ACC112 (cell line): ENCODE measurements at regions not wholly inside any gene's neighbourhood (a gene's known extent, or its start where the extent isn't known, plus 50 kb on each side); places are given as distances from the start of the nearest gene placed in this dataset.
"Not testable (repeated sequence)": the region's sequence is repeated elsewhere in the genome, so short reads cannot be mapped to it uniquely, and the experiment has no call there.

Experiments used
- H2AFZ ChIP-seq: fragments of 200-600 bp; sonication (generic); one replicate; pipeline ENCODE4 v1.6.0; 2017; ENCODE audit warnings: antibody characterized with exemption, low read length; ENCODE audit not compliant: unreplicated experiment
- H3K27ac ChIP-seq: fragments of 200-600 bp; sonication (generic); 2 replicates; pipeline ENCODE4 v1.5.1; 2014; ENCODE audit warnings: low read depth, mild to moderate bottlenecking, antibody characterized with exemption, low read length, moderate library complexity
- H3K27me3 ChIP-seq: fragments of 200-600 bp; sonication (generic); 2 replicates; pipeline ENCODE4 v1.6.1; 2014; ENCODE audit warnings: mild to moderate bottlenecking, antibody characterized with exemption, low read length, moderate library complexity, mixed read lengths; ENCODE audit not compliant: insufficient read depth
- H3K36me3 ChIP-seq: fragments of 200-600 bp; sonication (generic); 2 replicates; pipeline ENCODE4 v1.6.1; 2016; ENCODE audit warnings: mild to moderate bottlenecking, antibody characterized with exemption, low read length, moderate library complexity, mixed read lengths; ENCODE audit not compliant: insufficient read depth
- H3K4me1 ChIP-seq: fragments of 200-600 bp; sonication (generic); one replicate; pipeline ENCODE4 v1.6.1; 2016; ENCODE audit warnings: low read length, mixed read lengths; ENCODE audit not compliant: insufficient read depth, unreplicated experiment, control insufficient read depth
- H3K4me3 ChIP-seq: fragments of 200-600 bp; sonication (generic); 2 replicates; pipeline ENCODE4 v1.5.1; 2014; ENCODE audit warnings: mild to moderate bottlenecking, low read depth, low read length
- H3K79me2 ChIP-seq: fragments of 200-600 bp; sonication (generic); one replicate; pipeline ENCODE4 v1.6.0; 2016; ENCODE audit warnings: low read length; ENCODE audit not compliant: control insufficient read depth, unreplicated experiment, insufficient read depth

GRCh38 chr4:67412153-67412712 lies 133.1 kb downstream of the CENPC start:
- H3K27ac ChIP-seq, H3K36me3 ChIP-seq, H3K27me3 ChIP-seq, H2AFZ ChIP-seq, H3K4me1 ChIP-seq, H3K79me2 ChIP-seq, H3K4me3 ChIP-seq: not testable (repeated sequence)

DNA sequence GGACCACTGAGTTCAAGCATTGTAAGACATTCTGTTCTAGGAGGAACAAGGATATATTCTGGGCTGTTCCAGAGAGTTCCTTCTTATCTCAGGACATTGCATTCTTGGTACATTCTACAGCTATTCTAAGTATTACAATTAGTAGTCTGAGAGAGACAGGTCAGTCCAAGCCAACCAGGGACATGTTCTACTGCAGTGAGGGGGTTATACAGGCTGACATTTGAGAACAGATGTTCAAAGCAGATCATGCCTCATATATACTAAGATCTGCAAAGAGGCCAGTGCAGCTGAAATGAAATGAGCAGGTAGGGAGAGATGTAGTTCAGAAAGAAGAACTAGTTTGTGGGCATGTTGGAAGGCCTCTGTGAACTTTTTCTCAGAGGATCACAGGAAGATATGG lies 142.0 kb downstream of the CENPC start:
- Histone ChIP-seq H3K36me3 (no peaks in the 10 kb centered on the region), H3K27ac (no peak overlapping the region), H3K4me3 (no peak overlapping the region), H3K27me3 (no peaks in the 10 kb centered on the region; the same call in 1 of the 2 replicates), H3K79me2 (no peaks in the 10 kb centered on the region), H3K4me1 (no peaks in the 10 kb centered on the region), H2AFZ (no peak overlapping the region)

DNA sequence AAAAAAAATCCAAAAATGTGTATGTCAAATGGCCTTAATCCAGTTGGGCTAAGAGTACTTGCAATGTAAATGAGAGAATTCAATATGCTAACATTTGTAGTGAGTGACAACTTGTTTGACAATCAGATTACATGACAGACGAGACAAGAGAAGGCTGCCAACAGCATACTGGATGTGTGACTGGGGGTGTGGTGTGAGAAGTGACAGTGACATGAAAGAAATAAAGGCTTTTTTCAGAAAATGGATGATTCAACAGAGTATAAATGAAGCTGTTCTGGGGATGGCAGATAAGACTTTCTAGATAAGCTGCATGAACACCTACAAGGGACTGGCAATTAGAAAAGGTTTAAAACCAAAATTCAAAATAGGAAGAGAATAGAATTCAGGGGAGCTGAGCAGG lies 143.4 kb downstream of the CENPC start:
- H2AFZ ChIP-seq, result no peak overlapping the region
- no peaks in the 10 kb centered on the region for H3K4me1 ChIP-seq
- no peak overlapping the region for H3K27ac ChIP-seq
- H3K27me3 ChIP-seq, result no peaks in the 10 kb centered on the region; the same call in 1 of the 2 replicates
- no peak overlapping the region for H3K4me3 ChIP-seq
- no peaks in the 10 kb centered on the region for H3K79me2 ChIP-seq
- no peaks in the 10 kb centered on the region for H3K36me3 ChIP-seq

DNA sequence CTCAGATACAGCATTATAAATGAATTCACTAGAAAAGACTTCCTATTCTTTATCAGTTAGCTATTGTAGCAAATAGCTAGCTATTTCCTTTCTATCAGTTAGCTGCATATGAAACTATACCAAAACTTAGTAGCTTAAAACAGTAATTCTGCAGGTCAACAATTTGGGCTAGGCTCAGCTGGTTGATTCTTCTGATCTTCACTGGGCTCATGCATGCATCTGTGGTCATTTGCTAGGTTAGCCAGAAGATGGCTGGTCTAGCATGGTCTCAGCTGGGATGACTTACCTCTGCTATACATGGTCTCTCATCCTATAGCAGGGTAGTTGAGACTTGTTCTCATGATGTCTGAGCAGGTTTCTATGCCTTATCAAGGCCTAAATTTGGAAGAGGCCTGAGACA lies 147.4 kb downstream of the CENPC start:
- H3K4me3 ChIP-seq, result no peak overlapping the region
- no peak overlapping the region for H2AFZ ChIP-seq
- no peak overlapping the region for H3K27ac ChIP-seq
- H3K79me2 ChIP-seq, result no peaks in the 10 kb centered on the region
- H3K36me3 ChIP-seq, result no peaks in the 10 kb centered on the region
- peaks cover 1% of the 10 kb centered on the region; the same call in 1 of the 2 replicates for H3K27me3 ChIP-seq
- no peaks in the 10 kb centered on the region for H3K4me1 ChIP-seq

GRCh38 chr4:67397031-67397430 lies 148.3 kb downstream of the CENPC start:
- Histone ChIP-seq H3K79me2 (no peaks in the 10 kb centered on the region), H3K4me3 (no peak overlapping the region), H3K4me1 (no peaks in the 10 kb centered on the region), H3K27me3 (peaks cover 10% of the 10 kb centered on the region), H3K27ac (no peak overlapping the region), H3K36me3 (no peaks in the 10 kb centered on the region), H2AFZ (no peak overlapping the region)

- Histone ChIP-seq H3K27me3 (peaks cover 20% of the 10 kb centered on the region), H3K36me3 (no peaks in the 10 kb centered on the region), H3K4me1 (no peaks in the 10 kb centered on the region), H3K4me3 (no peak overlapping the region), H3K27ac (no peak overlapping the region), H2AFZ (no peak overlapping the region), H3K79me2 (no peaks in the 10 kb centered on the region)
These were observed 149.3 kb downstream of the CENPC start for GRCh38 chr4:67396008-67396407.

DNA sequence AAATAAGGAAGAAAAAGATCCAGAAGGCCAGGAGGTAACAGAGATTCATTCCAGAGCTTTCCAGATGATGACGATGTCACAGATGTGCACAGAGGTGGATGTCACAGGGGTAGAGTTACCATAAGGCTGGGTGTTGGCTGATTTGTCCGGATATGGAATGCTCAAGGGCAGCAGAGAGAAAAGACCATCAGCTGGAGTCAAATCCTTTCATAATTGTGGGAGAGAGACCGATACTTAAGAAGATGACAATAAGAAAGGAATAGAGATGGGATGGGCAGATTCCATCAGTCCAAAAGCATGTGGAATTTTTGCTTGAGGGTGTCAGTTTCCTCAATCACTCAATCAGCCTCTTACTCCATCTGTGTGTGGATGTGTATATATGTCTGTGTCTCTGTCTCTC lies 150.4 kb downstream of the CENPC start:
- Histone ChIP-seq H3K4me1 (no peaks in the 10 kb centered on the region), H3K4me3 (no peak overlapping the region), H3K79me2 (no peaks in the 10 kb centered on the region), H3K27ac (no peak overlapping the region), H3K36me3 (no peaks in the 10 kb centered on the region), H2AFZ (no peak overlapping the region), H3K27me3 (peaks cover 31% of the 10 kb centered on the region)

DNA sequence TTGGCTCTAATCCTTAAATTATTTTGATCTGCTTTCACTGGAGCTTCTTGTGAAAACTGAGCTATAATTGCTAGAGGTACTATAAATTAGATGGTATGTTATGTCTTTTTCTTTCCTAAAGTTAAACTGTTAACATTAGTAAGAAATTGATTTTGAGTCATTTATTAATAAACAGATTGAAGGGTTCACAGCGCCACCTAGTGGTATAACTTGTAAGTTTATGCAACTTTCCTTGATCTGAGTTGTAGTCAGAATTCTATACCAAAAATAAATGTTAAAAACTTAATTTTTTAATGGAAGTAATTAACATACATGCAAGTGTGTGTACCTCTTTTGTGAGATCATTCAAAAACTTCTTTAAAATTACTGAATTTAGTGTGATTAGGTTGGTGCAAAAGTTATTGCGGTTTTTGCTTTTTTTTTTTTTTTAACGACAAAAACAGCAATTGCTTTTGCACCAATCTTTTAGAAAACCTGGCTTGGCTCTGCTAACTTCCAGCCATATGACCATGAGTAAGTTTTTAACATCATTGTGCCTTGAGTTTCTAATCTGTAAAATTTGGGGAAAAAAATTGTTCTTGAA lies 151.5 kb downstream of the CENPC start:
- Histone ChIP-seq H3K27ac (no peak overlapping the region), H3K36me3 (no peaks in the 10 kb centered on the region), H3K4me3 (no peak overlapping the region), H3K79me2 (no peaks in the 10 kb centered on the region), H3K4me1 (no peaks in the 10 kb centered on the region), H2AFZ (no peak overlapping the region), H3K27me3 (peaks cover 33% of the 10 kb centered on the region)

DNA sequence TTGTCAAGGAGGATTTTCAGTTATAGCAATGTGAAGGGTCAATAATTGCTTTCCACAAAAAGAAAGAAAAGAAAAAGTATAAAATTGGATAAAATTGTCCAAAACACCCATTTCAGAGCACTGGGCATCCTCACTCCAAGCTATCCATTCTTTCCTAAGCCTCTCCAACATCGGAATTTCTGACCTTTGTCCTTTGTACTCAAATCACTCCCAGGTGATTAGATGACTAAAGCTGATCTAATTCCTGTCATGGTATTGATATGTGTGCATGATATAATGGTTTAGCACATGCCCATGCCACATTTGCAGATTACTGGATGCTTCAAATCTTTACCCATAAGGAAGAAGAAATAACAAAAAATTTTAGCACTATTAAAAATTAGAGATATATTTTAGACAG lies 152.3 kb downstream of the CENPC start:
- no peak overlapping the region for H3K4me3 ChIP-seq
- no peak overlapping the region for H3K27ac ChIP-seq

GRCh38 chr4:67381406-67381804 lies 163.9 kb downstream of the CENPC start:
- H3K79me2 ChIP-seq, H3K4me1 ChIP-seq, H3K36me3 ChIP-seq, H3K27ac ChIP-seq, H3K4me3 ChIP-seq, H2AFZ ChIP-seq: not testable (repeated sequence)
- peaks cover 12% of the 10 kb centered on the region for H3K27me3 ChIP-seq

More for the DNA sequence above, 152.3 kb downstream of the CENPC start:
- no peak overlapping the region for H2AFZ ChIP-seq
- no peaks in the 10 kb centered on the region for H3K4me1 ChIP-seq
- H3K27me3 ChIP-seq, result peaks cover 33% of the 10 kb centered on the region
- H3K79me2 ChIP-seq, result no peaks in the 10 kb centered on the region
- no peaks in the 10 kb centered on the region for H3K36me3 ChIP-seq

GRCh38 chr4:67380702-67381405 lies 164.4 kb downstream of the CENPC start:
- not testable (repeated sequence) for H3K27ac ChIP-seq, H2AFZ ChIP-seq, H3K4me3 ChIP-seq, H3K79me2 ChIP-seq, H3K36me3 ChIP-seq, H3K4me1 ChIP-seq
- peaks cover 15% of the 10 kb centered on the region for H3K27me3 ChIP-seq
